SK-N-SH (cell line): ENCODE measurements at regions not wholly inside any gene's neighbourhood (a gene's known extent, or its start where the extent isn't known, plus 50 kb on each side); places are given as distances from the start of the nearest gene placed in this dataset.

ENCODE experiments used
- CTCF ChIA-PET: fragments of 300-600, 350-600 bp; formaldehyde crosslinking; extraction: SDS; loops from one replicate; lab custom pipeline; 2021; lab: Yijun Ruan, JAX
- POLR2A ChIA-PET: fragments of 350-600 bp; sonication (Branson Sonifier 250); formaldehyde crosslinking; extraction: SDS; loops from one replicate; lab custom pipeline; 2020; ENCODE audit warnings: antibody characterized with exemption, inconsistent platforms; lab: Yijun Ruan, JAX
- DNase-seq: peaks from one replicate; pipeline ENCODE4 v3.0.0; 2012
- H2AFZ ChIP-seq: fragments of 200-600 bp; sonication (generic); 2 replicates; pipeline ENCODE4 v1.8.1; 2016; ENCODE audit warnings: antibody characterized with exemption, mild to moderate bottlenecking, low read depth
- H3F3A ChIP-seq: fragments of 200-600 bp; sonication (generic); replicated peaks from 2 replicates; pipeline ENCODE3; 2016; ENCODE audit warnings: antibody characterized with exemption, mild to moderate bottlenecking; ENCODE audit not compliant: insufficient read depth
- H3K27ac ChIP-seq, 2 experiments: fragments of 200-500 bp in 1 of 2; fragments of 200-600 bp in 1 of 2; sonication (Bioruptor generic) in 1 of 2; sonication (generic), shearing (Covaris generic) in 1 of 2; 2 replicates each; pipeline versions ENCODE4 v1.5.1 to v1.6.1; 2014 to 2016; ENCODE audit warnings: low read depth in 2 of 2, inconsistent platforms in 1 of 2, low read length in 1 of 2, mild to moderate bottlenecking in 1 of 2, mixed read lengths in 1 of 2
- H3K27me3 ChIP-seq: fragments of 200-600 bp; sonication (generic), shearing (Covaris generic); 2 replicates; pipeline ENCODE4 v1.6.1; 2016; ENCODE audit warnings: mixed run types; ENCODE audit not compliant: insufficient read depth
- H3K36me3 ChIP-seq, 2 experiments: fragments of 200-500 bp in 1 of 2; fragments of 200-600 bp in 1 of 2; sonication (Bioruptor generic) in 1 of 2; sonication (generic) in 1 of 2; replicated peaks in 1 of 2; 2 replicates each; pipeline versions ENCODE3 to v1.5.1; 2014 to 2016; ENCODE audit warnings: low read length in 1 of 2, mild to moderate bottlenecking in 1 of 2; ENCODE audit not compliant: insufficient read depth in 2 of 2, control insufficient read depth in 1 of 2
- H3K4me1 ChIP-seq, 2 experiments: fragments of 200-500 bp in 1 of 2; fragments of 200-600 bp in 1 of 2; sonication (Bioruptor generic) in 1 of 2; sonication (generic), shearing (Covaris generic) in 1 of 2; 2 replicates each; pipeline versions ENCODE4 v1.5.1 to v1.6.1; 2014 to 2016; ENCODE audit warnings: low read depth in 1 of 2, low read length in 1 of 2, mixed run types in 1 of 2; ENCODE audit not compliant: insufficient read depth in 2 of 2, control insufficient read depth in 1 of 2
- H3K4me2 ChIP-seq: fragments of 200-600 bp; sonication (generic), shearing (Covaris generic); 2 replicates; pipeline ENCODE4 v1.6.1; 2017; ENCODE audit warnings: mixed run types
- H3K4me3 ChIP-seq, 2 experiments: fragments of 200-500 bp in 1 of 2; fragments of 200-600 bp in 1 of 2; sonication (Bioruptor generic) in 1 of 2; sonication (generic), shearing (Covaris generic) in 1 of 2; 2 replicates each; pipeline versions ENCODE4 v1.5.1 to v1.8.1; 2014 to 2016; ENCODE audit warnings: low read depth in 2 of 2, inconsistent platforms in 1 of 2, low read length in 1 of 2, mild to moderate bottlenecking in 1 of 2, mixed read lengths in 1 of 2, moderate library complexity in 1 of 2
- H3K79me2 ChIP-seq: fragments of 200-600 bp; sonication (generic); 2 replicates; pipeline ENCODE4 v1.8.1; 2017; ENCODE audit warnings: mild to moderate bottlenecking; ENCODE audit not compliant: insufficient read depth
- H3K9ac ChIP-seq: fragments of 200-600 bp; sonication (generic); 2 replicates; pipeline ENCODE4 v1.6.1; 2017; ENCODE audit warnings: mixed run types
- H3K9me2 ChIP-seq: fragments of 200-600 bp; sonication (generic); 2 replicates; pipeline ENCODE4 v1.6.1; 2017; ENCODE audit warnings: mixed run types
- H3K9me3 ChIP-seq: fragments of 200-600 bp; sonication (generic); 2 replicates; pipeline ENCODE4 v1.6.1; 2017; ENCODE audit warnings: mixed run types, mild to moderate bottlenecking, moderate library complexity
- H4K20me1 ChIP-seq: fragments of 200-600 bp; sonication (generic); 2 replicates; pipeline ENCODE4 v1.6.1; 2017; ENCODE audit warnings: mild to moderate bottlenecking, mixed run types; ENCODE audit not compliant: insufficient read depth
- CHD2 ChIP-seq: fragments of 150-350 bp; IDR thresholded peaks from 2 replicates; pipeline ENCODE4 v1.6.1; 2018; ENCODE audit warnings: low read length; ENCODE audit not compliant: partially characterized antibody
- EP300 ChIP-seq, 2 experiments: IDR thresholded peaks; 2 replicates each; pipeline versions ENCODE4 v1.4.0 to v1.6.1; 2012; ENCODE audit warnings: borderline replicate concordance in 1 of 2, low read depth in 1 of 2, low read length in 1 of 2
- FOSL2 ChIP-seq: IDR thresholded peaks from 2 replicates; pipeline ENCODE4 v1.4.0; 2012; ENCODE audit warnings: low read depth, mild to moderate bottlenecking, moderate library complexity, borderline replicate concordance
- FOXJ3 ChIP-seq: sonication (generic); formaldehyde crosslinking; IDR thresholded peaks from 2 replicates; pipeline ENCODE4 v1.5.1; 2020; ENCODE audit warnings: mild to moderate bottlenecking, missing genetic modification reagents
- GABPA ChIP-seq: IDR thresholded peaks from 2 replicates; pipeline ENCODE4 v1.4.0; 2012; ENCODE audit warnings: low read depth, mild to moderate bottlenecking
- GATA2 ChIP-seq: sonication (generic); formaldehyde crosslinking; IDR thresholded peaks from 2 replicates; pipeline ENCODE4 v1.5.0; 2020; ENCODE audit warnings: mild to moderate bottlenecking, missing genetic modification reagents
- JUND ChIP-seq: IDR thresholded peaks from 2 replicates; pipeline ENCODE4 v1.4.0; 2012
- MEF2A ChIP-seq: IDR thresholded peaks from 2 replicates; pipeline ENCODE4 v1.4.0; 2012; ENCODE audit warnings: low read depth, borderline replicate concordance
- MXI1 ChIP-seq: IDR thresholded peaks from 2 replicates; pipeline ENCODE4 v1.6.1; 2012; ENCODE audit warnings: mild to moderate bottlenecking, low read depth, low read length, improper control_type of control experiment
- NFIC ChIP-seq: IDR thresholded peaks from 2 replicates; pipeline ENCODE4 v1.4.0; 2012; ENCODE audit warnings: borderline replicate concordance
- NRF1 ChIP-seq: IDR thresholded peaks from 2 replicates; pipeline ENCODE4 v1.6.1; 2012; ENCODE audit warnings: low read depth, mild to moderate bottlenecking, low read length
- PBX3 ChIP-seq: IDR thresholded peaks from 2 replicates; pipeline ENCODE4; 2012
- POLR2AphosphoS5 ChIP-seq: IDR thresholded peaks from 2 replicates; pipeline ENCODE4 v1.6.1; 2012; ENCODE audit warnings: low read depth, low read length
- RAD21 ChIP-seq: IDR thresholded peaks from 2 replicates; pipeline ENCODE4 v1.6.1; 2012; ENCODE audit warnings: mild to moderate bottlenecking, low read length
- RCOR1 ChIP-seq: fragments of 150-350 bp; IDR thresholded peaks from 2 replicates; pipeline ENCODE4 v1.6.1; 2017; ENCODE audit warnings: antibody characterized with exemption, low read length
- RFX5 ChIP-seq: IDR thresholded peaks from 2 replicates; pipeline ENCODE4 v1.6.1; 2012; ENCODE audit warnings: mild to moderate bottlenecking, improper control_type of control experiment, low read length
- RXRA ChIP-seq: IDR thresholded peaks from 2 replicates; pipeline ENCODE4 v1.4.0; 2012; ENCODE audit warnings: low read depth, mild to moderate bottlenecking, borderline replicate concordance
- TAF1 ChIP-seq: IDR thresholded peaks from 2 replicates; pipeline ENCODE4 v1.6.1; 2012; ENCODE audit warnings: low read depth, mild to moderate bottlenecking, low read length, moderate library complexity, borderline replicate concordance
- WGBS: methylation state at CpG from one replicate; pipeline ENCODE4 v1.1.6; 2017; ENCODE audit warnings: low lambda C conversion rate; 5-methylcytosine and 5-hydroxymethylcytosine counted together

GRCh38 chr17:73972901-73973300 is 230.6 kb upstream of the RPL38 start:
- H3K27me3 ChIP-seq = no peaks in the 10 kb centered on the region
- no peak overlapping the region for H3K27ac ChIP-seq
- ChIA-PET CTCF (interaction anchor here (1.0 to 1.5 kb wide), 2 partner anchors 36 to 38 kb away, joined by 4 to 5 read pairs; no protein-coding TSS in a partner anchor), POLR2A (no interaction called here)
- no peaks in the 10 kb centered on the region for H3K9me3 ChIP-seq
- H3K9ac ChIP-seq = no peak overlapping the region
- no peaks in the 10 kb centered on the region for H3K36me3 ChIP-seq
- DNase-seq = no peak
- WGBS = 55% methylated on average over 6 of the region's 6 CpGs
- H3K79me2 ChIP-seq = no peaks in the 10 kb centered on the region
- H3K9me2 ChIP-seq = no peaks in the 10 kb centered on the region
- H3F3A ChIP-seq = no peaks in the 10 kb centered on the region
- peaks cover 0 to 29% of the 10 kb centered on the region in 2 experiments; a peak in 1 of 4 replicates for H3K4me1 ChIP-seq
- H4K20me1 ChIP-seq = no peaks in the 10 kb centered on the region
- no peak overlapping the region for H3K4me2 ChIP-seq
- TF ChIP-seq MXI1 (no peak), TAF1 (no peak), NRF1 (no peak), POLR2AphosphoS5 (no peak), FOXJ3 (CRISPR knock-in tag) (no peak), RAD21 (no peak), MEF2A (no peak), GABPA (no peak), FOSL2 (no peak), RCOR1 (no peak), JUND (no peak), PBX3 (no peak), CHD2 (no peak), NFIC (no peak), GATA2 (CRISPR knock-in tag) (no peak)
- H3K4me3 ChIP-seq = no peak overlapping the region
- H2AFZ ChIP-seq = no peak overlapping the region

GRCh38 chr17:73973586-73974409 is 229.7 kb upstream of the RPL38 start:
- Histone ChIP-seq H3K36me3 (no peaks in the 10 kb centered on the region), H3K4me2 (no peak overlapping the region), H3K27me3 (no peaks in the 10 kb centered on the region), H3K79me2 (no peaks in the 10 kb centered on the region), H4K20me1 (no peaks in the 10 kb centered on the region), H3K9me2 (no peaks in the 10 kb centered on the region), H2AFZ (no peak overlapping the region), H3K27ac (peak overlapping the region in 1 of 2 experiments; percentile 67; a peak in 2 of 4 replicates), H3K4me3 (no peak overlapping the region), H3K4me1 (peaks cover 0 to 29% of the 10 kb centered on the region in 2 experiments; a peak in 1 of 4 replicates), H3F3A (no peaks in the 10 kb centered on the region), H3K9ac (no peak overlapping the region), H3K9me3 (no peaks in the 10 kb centered on the region)
- peak; percentile 72 for DNase-seq
- ChIA-PET POLR2A (no interaction called here), CTCF (interaction anchor here (0.6 to 3.0 kb wide), 7 partner anchors 14 to 226 kb away, joined by 3 to 12 read pairs (median 4); no protein-coding TSS in a partner anchor)
- peak; percentile 89 for TF ChIP-seq GATA2 (CRISPR knock-in tag)
- TF ChIP-seq EP300 (IDR thresholded peaks at IDR 0.05; ENCODE audit: borderline replicate concordance in 1 of 2, low read depth in 1 of 2, low read length in 1 of 2) = peak in 1 of 2 experiments; percentile 86; a peak in 2 of 4 replicates
- no peak for TF ChIP-seq NRF1
- 0 out of 2 replicates have a peak, but pooled peaks have one; percentile 42 for TF ChIP-seq FOXJ3 (CRISPR knock-in tag)
- TF ChIP-seq RXRA = no peak
- TF ChIP-seq RCOR1 = peak; percentile 8; the same call in 1 of the 2 replicates
- TF ChIP-seq RFX5 = no peak
- WGBS = 43% methylated on average over 16 of the region's 16 CpGs
